BLaER1 (cell line): ENCODE measurements at regions not wholly inside any gene's neighbourhood (a gene's known extent, or its start where the extent isn't known, plus 50 kb on each side); places are given as distances from the start of the nearest gene placed in this dataset.

Experiments used
- H3K27ac ChIP-seq: shearing (Covaris generic); formaldehyde crosslinking; 2 replicates; pipeline ENCODE4 v1.8.1; 2022
- H3K27me3 ChIP-seq: shearing (Covaris generic); formaldehyde crosslinking; 2 replicates; pipeline ENCODE4 v1.8.1; 2022
- H3K36me3 ChIP-seq: shearing (Covaris generic); formaldehyde crosslinking; 2 replicates; pipeline ENCODE4 v1.8.1; 2022
- H3K4me1 ChIP-seq: shearing (Covaris generic); formaldehyde crosslinking; 2 replicates; pipeline ENCODE4 v1.8.1; 2022
- H3K4me2 ChIP-seq: shearing (Covaris generic); formaldehyde crosslinking; 2 replicates; pipeline ENCODE4 v1.8.1; 2022
- H3K4me3 ChIP-seq: shearing (Covaris generic); formaldehyde crosslinking; 2 replicates; pipeline ENCODE4 v1.8.1; 2022
- H3K9ac ChIP-seq: shearing (Covaris generic); formaldehyde crosslinking; 2 replicates; pipeline ENCODE4 v1.8.1; 2022
- H3K9me3 ChIP-seq: shearing (Covaris generic); formaldehyde crosslinking; 2 replicates; pipeline ENCODE4 v1.8.1; 2022
- H4K20me1 ChIP-seq: shearing (Covaris generic); formaldehyde crosslinking; 2 replicates; pipeline ENCODE4 v1.8.1; 2022
- Cebpa-rat ChIP-seq: shearing (Covaris generic); IDR thresholded peaks from 2 replicates; pipeline ENCODE4 v1.8.1; 2022

DNA sequence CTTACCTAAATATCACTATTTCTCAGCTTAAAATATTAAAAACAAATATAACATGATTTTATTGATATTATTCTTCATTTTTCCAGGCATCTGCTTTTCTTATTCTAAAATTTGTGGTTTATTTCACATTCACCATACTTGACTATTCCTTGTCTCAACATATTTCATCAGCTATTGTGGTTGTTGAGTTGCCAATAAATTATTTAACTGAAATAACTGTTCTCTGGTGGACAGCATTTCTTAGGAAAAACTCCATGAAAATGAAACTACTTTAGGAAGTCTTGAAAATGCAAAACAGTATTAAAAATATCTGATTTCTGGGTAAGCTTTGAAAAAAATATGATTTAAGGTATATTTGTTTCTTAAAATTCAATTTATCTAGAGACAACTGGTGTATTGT is 122.9 kb upstream of the SEMA3A start:
- Histone ChIP-seq H3K9me3 (no peaks in the 10 kb centered on the region), H3K27ac (no peak overlapping the region), H4K20me1 (no peaks in the 10 kb centered on the region), H3K4me1 (no peaks in the 10 kb centered on the region), H3K4me3 (no peak overlapping the region), H3K36me3 (no peaks in the 10 kb centered on the region), H3K27me3 (no peaks in the 10 kb centered on the region), H3K9ac (no peak overlapping the region), H3K4me2 (no peak overlapping the region)
- no peak for TF ChIP-seq Cebpa-rat

DNA sequence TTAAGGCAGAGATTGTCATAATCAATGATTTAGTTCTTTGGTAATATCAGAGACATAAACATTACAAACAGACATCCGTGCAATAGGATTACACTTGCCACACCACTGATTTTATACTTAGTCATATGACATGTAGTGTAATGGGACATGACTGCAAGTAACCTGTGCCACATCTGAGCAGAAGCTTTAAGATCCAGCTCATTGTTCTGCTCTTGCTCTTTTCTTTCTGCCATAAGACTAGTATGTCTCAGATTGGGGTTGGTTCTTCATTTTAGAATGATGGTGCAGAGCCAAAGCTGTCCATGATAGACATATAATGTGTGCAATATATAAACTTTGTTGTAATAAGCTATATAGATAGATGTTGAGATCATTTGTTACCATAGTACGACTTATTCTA is 119.7 kb upstream of the SEMA3A start:
- Histone ChIP-seq H3K27me3 (no peaks in the 10 kb centered on the region), H3K36me3 (no peaks in the 10 kb centered on the region), H3K4me3 (no peak overlapping the region), H3K4me1 (no peaks in the 10 kb centered on the region), H3K4me2 (no peak overlapping the region), H3K9me3 (no peaks in the 10 kb centered on the region), H4K20me1 (no peaks in the 10 kb centered on the region), H3K9ac (no peak overlapping the region), H3K27ac (no peak overlapping the region)
- TF ChIP-seq Cebpa-rat = no peak

DNA sequence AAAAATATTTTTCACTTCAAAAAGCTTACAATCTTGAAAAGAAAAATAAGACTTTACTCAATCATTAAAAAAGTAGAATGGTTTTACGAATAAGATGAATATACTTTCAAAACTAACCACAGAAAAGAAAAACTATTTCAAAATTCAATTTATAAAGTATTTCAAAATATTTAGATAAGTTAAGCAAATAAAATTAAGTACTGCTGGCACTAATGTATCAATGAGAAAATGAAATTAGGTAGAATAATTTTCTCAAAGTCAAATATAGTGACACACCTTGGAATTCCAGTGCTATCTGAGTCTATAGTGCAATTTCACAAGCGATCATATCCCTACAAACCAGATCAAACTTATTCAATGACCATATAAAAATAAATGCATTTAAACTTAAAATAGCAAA is 109.8 kb upstream of the SEMA3A start:
- Histone ChIP-seq H3K4me2 (no peak overlapping the region), H3K4me3 (no peak overlapping the region), H4K20me1 (no peaks in the 10 kb centered on the region), H3K9ac (no peak overlapping the region), H3K36me3 (no peaks in the 10 kb centered on the region), H3K27me3 (no peaks in the 10 kb centered on the region), H3K9me3 (no peaks in the 10 kb centered on the region), H3K27ac (no peak overlapping the region), H3K4me1 (no peaks in the 10 kb centered on the region)
- TF ChIP-seq Cebpa-rat = no peak

DNA sequence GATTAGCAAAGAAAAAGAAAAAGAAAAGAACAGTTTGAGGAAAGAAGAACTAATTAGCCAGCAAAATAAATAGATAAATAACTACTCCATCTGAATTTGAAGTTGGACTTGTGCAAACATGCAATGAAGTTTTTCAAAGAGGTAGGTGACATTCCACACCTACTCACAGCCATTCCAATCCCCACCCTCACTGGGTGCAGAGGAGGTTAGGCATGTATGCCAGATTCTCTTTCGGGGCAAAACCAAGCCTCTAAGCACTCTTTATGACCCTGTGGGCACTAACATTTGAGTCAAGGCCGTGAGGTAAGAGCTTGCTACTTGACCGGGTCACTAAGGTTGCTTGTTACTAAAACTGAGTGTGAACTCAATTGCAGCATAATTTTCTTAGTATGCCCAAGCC is 108.4 kb upstream of the SEMA3A start:
- H3K9me3 ChIP-seq = no peaks in the 10 kb centered on the region
- no peaks in the 10 kb centered on the region for H3K36me3 ChIP-seq
- H4K20me1 ChIP-seq = no peaks in the 10 kb centered on the region
- H3K9ac ChIP-seq = no peak overlapping the region
- TF ChIP-seq Cebpa-rat = no peak
- no peaks in the 10 kb centered on the region for H3K4me1 ChIP-seq
- H3K27ac ChIP-seq = no peak overlapping the region
- no peak overlapping the region for H3K4me2 ChIP-seq
- H3K27me3 ChIP-seq = no peaks in the 10 kb centered on the region
- no peak overlapping the region for H3K4me3 ChIP-seq

DNA sequence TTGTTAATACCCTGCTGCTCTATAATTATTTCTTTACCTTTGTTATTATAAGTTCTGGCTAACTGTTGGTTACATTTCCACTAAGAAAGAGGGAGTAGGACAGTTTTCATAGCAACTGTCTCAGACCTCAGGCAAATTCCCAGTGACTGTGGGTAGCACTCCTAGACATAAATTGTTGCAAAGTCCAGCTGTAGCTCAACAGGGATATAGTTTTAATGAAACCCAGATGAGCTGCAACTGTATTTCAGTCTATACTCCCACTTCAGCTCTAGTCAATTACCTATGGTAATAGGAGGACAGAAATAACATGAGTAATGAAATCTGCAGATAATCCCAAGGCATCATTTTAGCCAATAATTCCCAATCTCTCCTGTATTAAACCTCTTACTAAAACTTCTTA is 103.0 kb upstream of the SEMA3A start:
- TF ChIP-seq Cebpa-rat = no peak
- Histone ChIP-seq H3K36me3 (no peaks in the 10 kb centered on the region), H4K20me1 (no peaks in the 10 kb centered on the region), H3K4me3 (no peak overlapping the region), H3K27me3 (no peaks in the 10 kb centered on the region), H3K4me2 (no peak overlapping the region), H3K4me1 (no peaks in the 10 kb centered on the region), H3K9ac (no peak overlapping the region), H3K9me3 (no peaks in the 10 kb centered on the region), H3K27ac (no peak overlapping the region)

DNA sequence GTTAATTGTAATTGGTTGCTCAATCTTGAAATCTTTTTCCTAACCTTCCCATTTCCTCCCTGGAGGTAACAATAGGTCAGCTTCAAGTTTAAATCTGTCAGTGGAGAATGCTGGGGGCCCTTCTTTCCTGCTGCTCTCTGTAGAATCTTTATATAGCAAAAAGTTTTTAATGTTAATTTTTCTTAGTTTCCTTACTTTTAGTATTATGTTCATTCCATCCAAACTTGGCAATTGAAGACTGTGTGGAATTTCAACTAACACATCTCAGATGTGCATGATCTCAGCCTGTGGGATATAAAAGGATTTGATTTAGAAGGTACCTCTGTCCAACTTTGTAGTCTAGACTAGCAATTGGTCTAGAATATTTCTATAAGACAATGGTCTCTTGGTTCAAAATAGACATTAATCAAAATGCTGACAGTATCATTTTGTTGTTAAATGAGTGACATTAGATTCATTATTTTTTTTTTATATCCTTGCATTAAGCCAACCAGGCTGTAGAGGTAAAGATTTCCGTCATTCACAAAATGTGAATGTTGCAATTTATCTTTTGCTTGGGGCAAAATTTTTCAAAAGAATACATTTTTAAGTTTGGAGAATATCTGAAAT is 100.4 kb upstream of the SEMA3A start:
- no peak for TF ChIP-seq Cebpa-rat
- no peaks in the 10 kb centered on the region for H3K36me3 ChIP-seq
- H3K4me2 ChIP-seq = no peak overlapping the region
- no peaks in the 10 kb centered on the region for H3K27me3 ChIP-seq
- H4K20me1 ChIP-seq = no peaks in the 10 kb centered on the region
- no peaks in the 10 kb centered on the region for H3K9me3 ChIP-seq
- no peak overlapping the region for H3K9ac ChIP-seq
- H3K4me3 ChIP-seq = no peak overlapping the region
- no peak overlapping the region for H3K27ac ChIP-seq
- H3K4me1 ChIP-seq = peaks cover 5% of the 10 kb centered on the region; the same call in 1 of the 2 replicates

DNA sequence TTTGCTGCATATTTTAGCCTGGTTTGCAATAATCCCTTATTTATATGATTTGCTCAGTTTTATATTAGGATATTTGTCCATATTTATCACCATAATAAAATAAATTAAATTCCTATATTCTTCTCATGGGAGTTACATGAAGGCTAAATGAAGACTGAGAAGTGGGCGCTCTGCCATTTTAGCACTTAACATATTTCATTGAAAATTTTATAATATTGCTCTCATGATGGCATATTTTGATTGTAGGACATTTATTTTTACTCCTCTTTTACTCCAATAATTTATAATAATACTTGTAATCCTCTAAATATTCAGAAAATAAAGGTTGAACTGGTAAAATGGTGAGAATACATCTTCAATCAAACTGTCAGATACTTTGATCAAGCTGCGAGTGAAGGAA is 99.8 kb upstream of the SEMA3A start:
- H3K27me3 ChIP-seq = no peaks in the 10 kb centered on the region
- no peaks in the 10 kb centered on the region for H3K36me3 ChIP-seq
- no peak overlapping the region for H3K4me2 ChIP-seq
- no peak for TF ChIP-seq Cebpa-rat
- H3K4me3 ChIP-seq = no peak overlapping the region
- no peaks in the 10 kb centered on the region for H3K9me3 ChIP-seq
- H3K27ac ChIP-seq = no peak overlapping the region
- H3K4me1 ChIP-seq = peaks cover 5% of the 10 kb centered on the region; the same call in 1 of the 2 replicates
- no peaks in the 10 kb centered on the region for H4K20me1 ChIP-seq
- H3K9ac ChIP-seq = no peak overlapping the region

DNA sequence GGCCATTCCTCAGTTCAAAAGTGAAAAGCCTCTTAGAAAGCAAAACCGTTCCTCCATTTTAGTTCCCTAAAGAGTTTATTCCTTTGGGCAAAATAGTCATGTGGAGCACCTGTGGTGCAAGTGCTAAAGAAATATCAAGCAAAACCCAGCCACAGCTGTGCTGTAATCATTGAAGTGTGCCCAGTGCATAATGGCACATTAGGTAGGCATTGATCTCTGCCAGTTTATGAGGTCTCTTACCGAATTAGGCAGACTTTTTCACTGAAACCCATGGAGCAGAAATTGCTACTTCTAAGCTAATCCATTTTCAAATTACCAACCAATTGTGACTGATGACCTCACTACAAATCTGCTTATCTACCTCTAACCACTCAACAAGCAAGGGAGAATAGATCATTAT is 97.2 kb upstream of the SEMA3A start:
- H3K9me3 ChIP-seq = no peaks in the 10 kb centered on the region
- H3K9ac ChIP-seq = no peak overlapping the region
- H3K36me3 ChIP-seq = no peaks in the 10 kb centered on the region
- no peak for TF ChIP-seq Cebpa-rat
- H3K4me3 ChIP-seq = no peak overlapping the region
- H3K4me1 ChIP-seq = peaks cover 5% of the 10 kb centered on the region; the same call in 1 of the 2 replicates
- H3K27me3 ChIP-seq = no peaks in the 10 kb centered on the region
- no peak overlapping the region for H3K27ac ChIP-seq
- no peaks in the 10 kb centered on the region for H4K20me1 ChIP-seq
- 0 out of 2 replicates have a peak overlapping the region, but pooled peaks have one; percentile 5 for H3K4me2 ChIP-seq

DNA sequence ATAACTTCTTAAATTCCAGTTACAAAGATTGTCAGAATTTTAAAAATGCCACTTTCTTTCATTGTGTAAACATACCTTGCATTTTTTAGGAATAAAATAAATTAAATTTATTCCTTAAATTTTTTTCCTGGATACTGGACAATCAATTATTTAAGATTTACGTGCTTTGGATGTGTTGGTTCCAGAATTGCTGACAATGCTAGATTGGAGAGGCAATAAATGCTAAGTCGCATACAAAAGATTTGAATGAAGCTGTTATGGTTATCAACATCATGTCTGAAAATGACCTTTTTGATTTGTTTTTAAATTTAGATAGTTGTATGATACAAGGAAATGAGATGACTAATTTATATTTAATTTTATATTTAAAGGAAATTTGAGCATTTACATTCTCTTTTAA is 89.2 kb upstream of the SEMA3A start:
- no peak overlapping the region for H3K9ac ChIP-seq
- H4K20me1 ChIP-seq = no peaks in the 10 kb centered on the region
- no peak for TF ChIP-seq Cebpa-rat
- no peaks in the 10 kb centered on the region for H3K4me1 ChIP-seq
- H3K9me3 ChIP-seq = no peaks in the 10 kb centered on the region
- no peaks in the 10 kb centered on the region for H3K27me3 ChIP-seq
- H3K27ac ChIP-seq = no peak overlapping the region
- H3K36me3 ChIP-seq = no peaks in the 10 kb centered on the region
- no peak overlapping the region for H3K4me3 ChIP-seq
- no peak overlapping the region for H3K4me2 ChIP-seq

DNA sequence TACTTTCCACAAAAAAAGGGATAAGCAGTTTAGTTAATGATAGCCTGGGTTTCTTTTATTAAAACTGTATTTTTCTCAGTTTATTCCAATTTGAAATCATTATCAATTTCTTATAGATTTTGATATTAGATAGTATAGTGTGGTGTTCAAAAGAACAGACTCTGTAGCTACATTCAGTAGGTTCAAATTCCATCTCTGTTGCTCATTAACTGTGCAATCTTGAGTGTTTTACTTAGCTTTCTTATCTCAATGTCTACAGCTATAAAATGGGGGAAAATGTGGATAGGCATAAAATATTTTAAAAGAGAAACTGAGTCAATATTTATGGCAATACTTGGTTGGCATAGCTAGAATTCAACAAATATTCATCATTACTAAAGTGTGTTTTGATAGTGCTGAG is 86.9 kb upstream of the SEMA3A start:
- Histone ChIP-seq H4K20me1 (no peaks in the 10 kb centered on the region), H3K4me2 (no peak overlapping the region), H3K4me3 (no peak overlapping the region), H3K9me3 (no peaks in the 10 kb centered on the region), H3K27ac (no peak overlapping the region), H3K36me3 (no peaks in the 10 kb centered on the region), H3K9ac (no peak overlapping the region), H3K4me1 (no peaks in the 10 kb centered on the region), H3K27me3 (no peaks in the 10 kb centered on the region)
- TF ChIP-seq Cebpa-rat = no peak

DNA sequence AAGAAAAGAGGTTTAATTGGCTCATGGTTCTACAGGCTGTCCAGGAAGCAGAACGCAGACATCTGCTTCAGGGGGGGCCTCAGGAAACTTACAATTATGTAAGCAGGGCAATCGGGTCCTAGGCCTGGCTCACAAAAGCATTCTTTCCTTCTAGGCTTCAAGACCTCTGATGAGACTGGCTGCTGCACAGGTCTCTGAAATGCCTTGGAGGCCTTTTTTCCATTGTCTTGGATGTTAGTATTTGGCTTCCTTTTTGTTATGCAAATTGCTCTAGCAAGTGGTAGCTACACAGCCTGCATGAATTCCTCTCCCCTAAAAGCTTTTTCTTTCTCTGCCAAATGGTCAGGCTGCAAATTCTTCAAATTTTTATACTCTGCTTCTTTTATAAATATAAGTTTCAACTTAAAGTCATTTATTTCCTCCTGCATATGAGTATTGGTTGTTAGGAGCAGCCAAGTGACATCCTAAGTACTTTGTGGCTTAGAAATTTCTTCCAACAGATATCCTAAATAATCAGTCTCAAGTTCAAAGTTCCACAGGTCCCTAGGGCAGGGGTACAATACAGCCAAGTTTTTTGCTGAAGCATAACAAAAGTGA is 83.1 kb upstream of the SEMA3A start:
- no peak overlapping the region for H3K4me3 ChIP-seq
- no peak overlapping the region for H3K27ac ChIP-seq
- no peak overlapping the region for H3K9ac ChIP-seq
- no peaks in the 10 kb centered on the region for H3K9me3 ChIP-seq
- no peaks in the 10 kb centered on the region for H3K4me1 ChIP-seq
- H3K27me3 ChIP-seq = no peaks in the 10 kb centered on the region
- no peak for TF ChIP-seq Cebpa-rat
- no peaks in the 10 kb centered on the region for H4K20me1 ChIP-seq
- H3K4me2 ChIP-seq = no peak overlapping the region
- no peaks in the 10 kb centered on the region for H3K36me3 ChIP-seq
